ENCODE measurements at regions not wholly inside any gene's neighbourhood (a gene's known extent, or its start where the extent isn't known, plus 50 kb on each side); places are given as distances from the start of the nearest gene placed in this dataset.
A peak's percentile ranks its signal among the peaks of the same experiment; 100 is the strongest.

DNA sequence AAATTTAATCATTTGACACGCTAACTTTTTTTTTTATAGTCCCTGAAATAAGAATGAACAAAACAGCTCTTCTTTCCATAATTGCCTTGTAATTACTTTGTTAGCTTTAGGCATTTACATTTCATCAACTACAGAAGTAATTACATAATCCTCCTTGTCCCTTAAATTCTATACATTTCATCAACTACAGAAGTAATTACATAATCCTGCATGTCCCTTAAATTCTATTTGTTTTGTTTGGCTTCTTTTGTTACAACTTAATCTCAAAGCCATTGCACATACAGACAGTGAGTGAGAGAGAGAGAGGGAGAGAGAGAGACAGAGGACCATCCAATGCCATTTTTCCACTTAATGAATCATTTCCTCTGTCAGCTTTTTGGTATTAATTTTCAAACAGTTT lies 873.2 kb downstream of the METTL15 start:
- no peak for DNase-seq (ENCODE audit: low spot score)

DNA sequence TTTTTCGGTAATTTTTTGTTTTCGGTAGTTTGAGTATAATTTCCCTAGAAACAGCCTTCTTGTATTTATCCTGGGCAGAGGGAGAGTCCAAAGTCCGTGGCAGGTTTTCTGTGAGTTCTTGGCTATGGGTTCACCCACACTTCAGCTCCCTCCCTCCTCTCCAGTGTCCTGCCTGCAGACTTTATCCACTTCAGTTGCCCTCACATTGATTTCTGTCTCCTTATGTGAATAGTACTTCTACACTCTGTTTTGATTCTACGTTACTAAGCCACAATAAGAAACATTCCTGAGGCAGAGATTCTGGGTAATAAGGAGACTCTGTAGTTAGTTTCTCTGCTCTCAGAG lies 868.6 kb downstream of the METTL15 start:
- no peak for DNase-seq (ENCODE audit: low spot score)

GRCh38 chr11:28976012-28976800 lies 868.0 kb downstream of the METTL15 start:
- DNase-seq (ENCODE audit: low spot score), result no peak

GRCh38 chr11:28969832-28970231 lies 861.6 kb downstream of the METTL15 start:
- no peak for DNase-seq (ENCODE audit: low spot score)

GRCh38 chr11:28966951-28967350 lies 858.8 kb downstream of the METTL15 start:
- no peak for DNase-seq (ENCODE audit: low spot score)

- DNase-seq (ENCODE audit: low spot score), result no peak
Measured at GRCh38 chr11:28965819-28966218, 857.6 kb downstream of the METTL15 start.

DNA sequence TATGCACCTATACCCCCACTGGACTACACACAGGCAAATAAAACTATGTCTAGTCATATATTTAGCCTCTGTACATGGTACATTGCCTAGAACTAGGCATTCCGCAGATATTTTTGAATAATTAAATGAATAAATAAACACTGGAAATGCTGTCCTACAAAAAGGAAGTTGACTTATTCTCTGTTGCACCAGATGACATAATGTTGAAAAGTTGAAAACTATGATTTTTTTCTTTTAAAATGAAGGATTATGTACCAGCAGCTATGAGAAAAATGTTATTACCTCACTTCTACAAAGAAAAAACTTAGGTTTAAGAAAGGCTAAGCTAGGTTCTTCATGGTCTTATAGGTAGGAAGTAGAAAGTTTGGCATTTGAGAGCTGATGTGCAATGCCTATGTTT lies 856.6 kb downstream of the METTL15 start:
- DNase-seq (ENCODE audit: low spot score), result peak; percentile 3

DNA sequence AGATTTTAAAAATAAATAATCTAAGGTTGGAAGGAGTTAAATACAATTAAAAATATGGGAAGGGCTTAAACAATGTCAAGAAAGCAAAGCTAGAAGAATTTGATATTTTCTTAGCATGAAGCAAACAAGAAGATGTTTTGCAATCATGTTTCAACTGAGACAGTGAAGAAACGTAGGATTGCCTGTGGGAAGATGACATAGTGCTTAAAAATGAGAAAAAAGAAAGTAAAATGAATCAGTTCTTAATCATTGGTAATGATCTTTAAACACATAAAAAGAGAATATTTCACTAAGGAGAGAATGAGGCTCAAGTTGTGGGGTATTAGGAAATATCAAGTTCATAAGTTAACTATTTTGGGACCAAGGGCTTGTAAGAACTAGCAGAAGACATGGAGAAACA lies 855.0 kb downstream of the METTL15 start:
- peak; percentile 38 for DNase-seq (ENCODE audit: low spot score)

DNA sequence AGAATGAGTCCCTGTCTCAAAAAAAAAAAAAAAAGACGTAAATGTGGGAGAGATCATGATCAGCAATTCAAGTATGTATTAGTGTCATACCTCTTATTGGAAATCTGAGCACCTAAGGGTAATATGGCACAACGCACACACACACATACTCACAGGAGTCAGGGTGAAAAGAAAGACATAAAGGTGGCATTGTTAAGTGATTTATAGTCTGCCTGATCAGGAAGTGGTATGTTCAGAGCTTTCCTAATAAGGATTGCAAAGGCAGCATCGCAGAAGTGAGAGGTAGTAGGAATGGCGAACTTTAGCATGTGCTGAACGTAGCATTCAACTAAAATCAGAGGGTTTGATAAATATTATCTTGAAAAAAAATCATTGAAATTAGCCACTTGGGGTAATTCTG lies 854.3 kb downstream of the METTL15 start:
- DNase-seq (ENCODE audit: low spot score), result no peak

GRCh38 chr11:28961726-28962125 lies 853.5 kb downstream of the METTL15 start:
- DNase-seq (ENCODE audit: low spot score), result no peak

- DNase-seq (ENCODE audit: low spot score), result no peak
Measured at GRCh38 chr11:28956446-28956845, 848.3 kb downstream of the METTL15 start.

DNA sequence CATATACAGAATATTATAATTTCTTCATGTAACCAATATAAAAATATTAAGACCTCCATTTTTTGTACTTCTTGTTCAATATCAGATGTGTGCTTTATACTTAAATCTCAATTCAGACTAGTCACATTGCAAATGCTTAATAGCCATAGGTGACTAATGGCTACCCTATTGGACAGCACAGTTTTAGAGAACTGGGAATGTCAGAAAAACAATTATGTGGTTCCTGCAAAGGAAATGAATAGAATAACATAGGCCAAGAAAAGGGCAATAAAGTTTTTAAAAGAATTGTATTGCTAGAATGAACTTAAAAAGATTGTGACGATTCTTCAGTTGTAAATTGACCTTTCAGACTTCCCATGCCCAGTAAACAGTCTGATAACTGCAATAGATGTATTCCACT lies 843.0 kb downstream of the METTL15 start:
- DNase-seq (ENCODE audit: low spot score), result no peak

DNA sequence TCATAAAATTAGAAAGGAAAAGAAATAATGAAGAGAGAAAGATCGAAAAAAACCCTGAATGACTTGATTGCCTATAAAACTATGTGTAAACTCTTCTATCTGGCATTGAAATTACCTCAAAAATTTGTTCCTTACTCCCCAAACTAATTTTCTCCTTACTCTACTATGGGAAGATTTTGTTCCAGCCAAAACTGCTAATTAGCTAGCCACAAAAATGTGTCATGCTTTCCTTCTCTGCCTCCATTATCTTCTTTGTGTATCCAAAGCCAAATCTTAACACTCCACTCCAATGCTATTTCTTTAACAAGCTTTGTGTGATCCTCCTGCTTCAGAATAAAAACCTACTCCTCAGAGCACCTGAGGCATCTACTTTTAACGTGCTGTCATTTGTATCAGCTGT lies 831.2 kb downstream of the METTL15 start:
- DNase-seq (ENCODE audit: low spot score), result peak; percentile 20

GRCh38 chr11:28938091-28938490 lies 829.9 kb downstream of the METTL15 start:
- DNase-seq (ENCODE audit: low spot score), result no peak

- DNase-seq (ENCODE audit: low spot score), result no peak
Measured at GRCh38 chr11:28932940-28933339, 824.8 kb downstream of the METTL15 start.

DNA sequence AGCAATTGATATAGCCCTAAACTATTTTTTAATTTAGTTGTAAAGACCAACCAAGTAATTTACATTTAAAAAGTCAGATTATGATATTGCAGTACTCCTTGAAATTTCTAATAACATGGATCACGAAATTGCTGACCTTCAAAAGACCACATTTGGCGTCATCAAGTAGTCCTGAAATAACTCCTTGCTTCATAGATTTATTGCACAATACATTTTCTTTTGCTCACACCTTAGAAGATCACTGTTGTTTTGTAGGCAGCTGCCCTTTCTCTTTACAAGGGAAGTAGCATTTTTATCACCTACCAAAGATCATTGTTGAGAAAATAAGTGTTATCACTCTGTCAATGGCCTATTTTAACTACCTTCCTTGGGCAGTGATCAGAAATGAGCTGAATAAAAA lies 815.8 kb downstream of the METTL15 start:
- DNase-seq (ENCODE audit: low spot score), result no peak

DNA sequence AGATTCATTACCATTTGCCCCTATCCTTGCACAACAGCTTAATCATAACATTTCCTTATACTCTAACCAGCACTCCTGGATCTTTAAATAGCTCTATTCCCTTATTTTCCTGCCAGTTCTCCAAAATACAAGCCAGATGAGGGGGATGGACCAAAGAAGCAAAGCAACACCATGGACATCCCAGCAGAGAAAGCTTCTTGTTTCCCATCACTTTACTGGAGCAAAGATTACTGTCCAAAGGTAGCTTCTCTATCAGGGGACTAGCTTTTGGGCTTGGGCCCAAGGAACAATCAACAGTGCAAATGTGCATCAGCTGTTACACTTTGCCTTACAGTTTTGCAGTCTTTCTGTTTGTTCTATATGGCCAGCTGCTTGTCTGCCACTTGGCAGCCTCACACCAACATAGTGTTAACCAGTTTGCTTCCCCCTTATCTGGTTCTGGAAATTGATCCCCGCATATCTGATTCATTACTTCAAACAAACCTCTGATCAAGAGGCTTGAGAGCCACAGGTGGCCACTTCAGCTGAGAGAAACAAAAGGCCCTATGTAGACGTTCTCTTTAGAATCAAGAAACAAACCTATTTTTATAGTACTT lies 814.3 kb downstream of the METTL15 start:
- no peak for DNase-seq (ENCODE audit: low spot score)

DNA sequence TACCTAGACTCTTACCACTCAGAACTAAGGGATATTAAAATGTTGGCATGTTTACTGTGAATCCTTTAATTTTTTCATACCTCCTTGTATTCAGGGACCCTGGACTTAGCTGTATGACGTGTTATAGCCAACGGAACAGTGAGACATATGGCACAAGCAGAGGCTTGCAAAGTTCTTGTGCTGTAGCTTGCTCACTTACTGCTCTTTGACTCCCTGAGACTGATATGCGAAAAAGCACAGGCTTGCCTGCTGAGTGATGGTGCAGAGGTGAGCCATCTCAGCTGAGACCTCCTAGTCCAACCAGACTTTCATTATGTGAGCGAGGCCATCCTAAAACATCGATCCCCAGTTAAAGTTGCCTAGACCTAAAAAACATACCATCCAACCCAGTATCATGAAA lies 811.0 kb downstream of the METTL15 start:
- DNase-seq (ENCODE audit: low spot score), result no peak

- DNase-seq (ENCODE audit: low spot score), result no peak
Measured at GRCh38 chr11:28913883-28914282, 805.7 kb downstream of the METTL15 start.

DNA sequence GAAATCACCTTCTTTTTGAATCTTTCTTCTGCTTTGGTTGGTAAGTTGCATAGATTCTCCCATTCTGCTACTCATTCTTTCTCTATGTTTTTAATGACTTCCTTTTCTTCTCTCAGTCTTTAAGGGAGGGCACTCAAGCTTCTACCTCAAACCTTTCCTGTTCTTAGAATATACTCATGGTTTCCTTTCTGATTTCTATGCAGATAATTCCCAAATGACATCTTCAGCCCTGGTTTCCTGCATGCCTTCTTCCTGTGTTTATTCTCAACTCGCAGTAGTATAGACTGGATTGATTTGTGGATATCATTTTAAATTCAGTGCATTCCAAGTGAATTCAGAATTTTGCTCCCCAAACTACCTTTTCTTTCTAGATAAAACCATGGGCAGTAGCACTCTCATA lies 803.6 kb downstream of the METTL15 start:
- no peak for DNase-seq (ENCODE audit: low spot score)

DNA sequence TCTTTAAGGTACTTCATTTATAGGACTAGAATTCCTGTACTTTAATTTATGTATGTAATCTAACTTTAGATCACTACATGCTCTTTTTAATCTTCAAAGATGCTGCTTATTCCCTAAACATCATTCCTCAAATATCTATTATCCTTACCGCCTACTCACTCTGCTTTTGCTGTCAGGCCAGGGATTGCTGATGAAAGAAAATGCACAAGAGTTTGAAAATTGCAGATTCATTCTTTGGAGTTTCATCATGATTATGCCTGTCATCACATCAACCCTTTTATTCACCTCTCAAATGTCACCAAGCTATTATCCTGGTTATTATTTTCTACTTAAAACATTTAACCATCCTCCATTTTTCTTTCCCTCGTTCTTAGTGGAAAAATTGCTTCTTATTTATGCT lies 802.7 kb downstream of the METTL15 start:
- no peak for DNase-seq (ENCODE audit: low spot score)

GRCh38 chr11:28903716-28904115 lies 795.5 kb downstream of the METTL15 start:
- no peak for DNase-seq (ENCODE audit: low spot score)

DNA sequence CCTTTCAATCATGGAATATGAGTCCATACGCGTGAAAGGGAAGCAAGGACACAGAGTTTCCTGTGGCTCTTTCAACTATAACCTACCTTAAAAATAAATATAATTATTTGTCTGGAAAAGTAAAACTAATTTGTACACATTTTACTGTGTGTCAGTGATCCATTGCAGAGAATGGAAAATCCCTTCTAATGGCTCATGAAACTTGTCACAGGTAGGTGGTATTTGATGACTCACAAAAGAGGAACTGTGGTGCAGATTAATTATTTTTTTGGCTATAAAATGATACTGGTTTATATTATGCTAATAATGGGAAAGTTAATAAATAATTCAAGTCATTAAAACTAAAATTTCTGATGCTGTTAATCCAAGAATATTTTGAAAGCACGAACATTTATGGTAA lies 792.2 kb downstream of the METTL15 start:
- DNase-seq (ENCODE audit: low spot score), result no peak

DNA sequence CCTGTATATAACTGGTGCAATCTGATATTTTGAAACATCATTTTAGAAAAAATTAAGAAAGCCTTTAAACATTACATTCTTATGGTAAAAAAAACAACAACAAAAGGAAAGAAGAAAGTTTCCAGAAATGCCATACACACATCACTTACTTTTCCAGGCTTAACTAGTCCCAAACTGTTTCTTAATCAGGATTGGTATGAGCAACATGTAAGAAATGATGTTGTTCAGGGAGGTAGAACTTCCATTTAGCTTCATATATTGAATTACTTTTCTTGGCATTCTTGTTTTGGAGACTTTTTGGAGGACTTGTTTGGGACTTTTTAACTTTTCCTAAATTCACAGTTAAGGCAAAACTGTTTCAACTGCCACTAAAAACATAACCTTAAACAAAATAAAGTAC lies 791.5 kb downstream of the METTL15 start:
- no peak for DNase-seq (ENCODE audit: low spot score)
